HEK293 (cell line): ENCODE measurements at regions not wholly inside any gene's neighbourhood (a gene's known extent, or its start where the extent isn't known, plus 50 kb on each side); places are given as distances from the start of the nearest gene placed in this dataset.

Experiments
- CTCF ChIA-PET: fragments of 350-600 bp; formaldehyde crosslinking; extraction: SDS; loops from one replicate; lab custom pipeline; 2021; ENCODE audit warnings: antibody characterized with exemption; lab: Yijun Ruan, JAX
- POLR2A ChIA-PET: fragments of 300-600 bp; formaldehyde crosslinking; extraction: SDS; loops from one replicate; lab custom pipeline; 2020; ENCODE audit warnings: antibody characterized with exemption, inconsistent platforms; lab: Yijun Ruan, JAX
- H3K27ac ChIP-seq: fragments of 200-500 bp; sonication (Bioruptor generic); 2 replicates; pipeline ENCODE4 v1.5.1; 2014; ENCODE audit warnings: low read depth, low read length, control low read depth, inconsistent platforms; ENCODE audit errors: extremely low read depth
- H3K36me3 ChIP-seq, 2 experiments: fragments of 200-500 bp in 1 of 2; sonication (Bioruptor generic) in 1 of 2; 1 replicate in 1 of 2; 2 replicates in 1 of 2; pipeline ENCODE4 v1.5.1; 2014 to 2017; ENCODE audit warnings: inconsistent platforms in 2 of 2, low read length in 2 of 2; ENCODE audit not compliant: control insufficient read depth in 2 of 2, insufficient read depth in 1 of 2
- H3K4me1 ChIP-seq: fragments of 200-500 bp; sonication (Bioruptor generic); 2 replicates; pipeline ENCODE4 v1.5.1; 2014; ENCODE audit warnings: mild to moderate bottlenecking, low read length, inconsistent platforms; ENCODE audit not compliant: control insufficient read depth, insufficient read depth
- H3K4me3 ChIP-seq: 2 replicates; pipeline ENCODE4 v1.5.1; 2011; ENCODE audit warnings: low read depth, mild to moderate bottlenecking, control low read depth, low read length, moderate library complexity
- H3K9me3 ChIP-seq: fragments of 200-500 bp; sonication (Bioruptor generic); 2 replicates; pipeline ENCODE4 v1.5.1; 2014; ENCODE audit warnings: low read depth, low read length, inconsistent platforms; ENCODE audit not compliant: control insufficient read depth, insufficient read depth
- KLF16 ChIP-seq: fragments of 450-650 bp; formaldehyde crosslinking; IDR thresholded peaks from 2 replicates; pipeline ENCODE4 v1.5.1; 2017; ENCODE audit warnings: missing biosample characterization, missing genetic modification characterization
- MYNN ChIP-seq: fragments of 450-650 bp; formaldehyde crosslinking; IDR thresholded peaks from 2 replicates; pipeline ENCODE4 v1.5.1; 2016; ENCODE audit warnings: missing biosample characterization, missing genetic modification characterization, borderline replicate concordance
- REPIN1 ChIP-seq: fragments of 450-650 bp; formaldehyde crosslinking; IDR thresholded peaks from 2 replicates; pipeline ENCODE4 v1.5.1; 2017; ENCODE audit warnings: missing biosample characterization, missing genetic modification characterization, low read depth
- REST ChIP-seq: fragments of 450-650 bp; formaldehyde crosslinking; IDR thresholded peaks from 2 replicates; pipeline ENCODE4 v1.5.1; 2016; ENCODE audit warnings: missing biosample characterization, missing genetic modification characterization
- SALL2 ChIP-seq: fragments of 450-650 bp; formaldehyde crosslinking; IDR thresholded peaks from 2 replicates; pipeline ENCODE4 v1.5.0; 2017; ENCODE audit warnings: missing biosample characterization, mild to moderate bottlenecking, missing genetic modification characterization, borderline replicate concordance
- ZEB2 ChIP-seq: fragments of 450-650 bp; formaldehyde crosslinking; IDR thresholded peaks from 2 replicates; pipeline ENCODE4 v1.5.1; 2016; ENCODE audit warnings: missing biosample characterization, missing genetic modification characterization
- ZNF138 ChIP-seq: fragments of 450-650 bp; formaldehyde crosslinking; IDR thresholded peaks from 2 replicates; pipeline ENCODE4 v1.5.1; 2016; ENCODE audit warnings: missing biosample characterization, missing genetic modification characterization, borderline replicate concordance
- ZNF26 ChIP-seq: fragments of 450-650 bp; formaldehyde crosslinking; IDR thresholded peaks from 2 replicates; pipeline ENCODE4 v1.5.1; 2016; ENCODE audit warnings: missing biosample characterization, missing genetic modification characterization
- ZNF654 ChIP-seq: fragments of 450-650 bp; formaldehyde crosslinking; IDR thresholded peaks from 2 replicates; pipeline ENCODE4 v1.5.1; 2016; ENCODE audit warnings: low read depth, missing biosample characterization, missing genetic modification characterization
- ZNF660 ChIP-seq: fragments of 450-650 bp; IDR thresholded peaks from 2 replicates; pipeline ENCODE4 v1.5.1; 2018; ENCODE audit warnings: missing biosample characterization, mild to moderate bottlenecking, missing genetic modification characterization
- ZNF692 ChIP-seq: fragments of 450-650 bp; formaldehyde crosslinking; IDR thresholded peaks from 2 replicates; pipeline ENCODE4 v1.5.1; 2016; ENCODE audit warnings: missing biosample characterization, missing genetic modification characterization
- ZNF701 ChIP-seq: fragments of 450-650 bp; formaldehyde crosslinking; IDR thresholded peaks from 2 replicates; pipeline ENCODE4 v1.5.1; 2016; ENCODE audit warnings: missing biosample characterization, missing genetic modification characterization
- ZNF830 ChIP-seq: fragments of 450-650 bp; IDR thresholded peaks from 2 replicates; pipeline ENCODE4 v1.5.0; 2018; ENCODE audit warnings: missing biosample characterization, missing genetic modification characterization, low read depth, mild to moderate bottlenecking, moderate library complexity
- ZSCAN5A ChIP-seq: fragments of 450-650 bp; formaldehyde crosslinking; IDR thresholded peaks from 2 replicates; pipeline ENCODE4 v1.5.1; 2016; ENCODE audit warnings: missing biosample characterization, missing genetic modification characterization

- no peaks in the 10 kb centered on the region for H3K36me3 ChIP-seq
- no peak for TF ChIP-seq REST (tag by site-specific recombination)
- no peak for TF ChIP-seq ZEB2
- no peak for TF ChIP-seq ZNF701 (tag by site-specific recombination)
- TF ChIP-seq REPIN1: no peak
- TF ChIP-seq, all 188 proteins: peak for 0
- Histone ChIP-seq H3K4me1 (no peaks in the 10 kb centered on the region), H3K4me3 (no peak overlapping the region), H3K9me3 (no peaks in the 10 kb centered on the region), H3K27ac (no peak overlapping the region)
- POLR2A ChIA-PET: no interaction called here
- CTCF ChIA-PET: interaction anchor here (0.6 kb wide), 1 partner anchor 75 kb away, joined by 4 read pairs; no protein-coding TSS in a partner anchor
Observed at GRCh38 chr17:73938706-73939105, 264.8 kb upstream of the RPL38 start.

GRCh38 chr17:73939806-73940205 is 263.7 kb upstream of the RPL38 start:
- CTCF ChIA-PET: interaction anchor here (0.7 to 1.2 kb wide), 2 partner anchors 17 to 260 kb away, joined by 3 read pairs; no protein-coding TSS in a partner anchor

More at GRCh38 chr17:73939806-73940205, 263.7 kb upstream of the RPL38 start:
- no peak for TF ChIP-seq ZNF26 (tag by site-specific recombination)
- no peak for TF ChIP-seq MYNN
- no peak for TF ChIP-seq SALL2
- no peak for TF ChIP-seq KLF16
- TF ChIP-seq ZNF701 (tag by site-specific recombination): no peak
- no peak for TF ChIP-seq ZNF692 (tag by site-specific recombination)
- TF ChIP-seq ZNF138 (tag by site-specific recombination): no peak
- TF ChIP-seq ZNF660 (tag by site-specific recombination): no peak
- no peak for TF ChIP-seq ZSCAN5A (tag by site-specific recombination)
- no peak for TF ChIP-seq ZNF654 (tag by site-specific recombination)
- TF ChIP-seq ZNF830 (tag by site-specific recombination): no peak
- H3K36me3 ChIP-seq: no peaks in the 10 kb centered on the region
- POLR2A ChIA-PET: no interaction called here
- no peaks in the 10 kb centered on the region for H3K9me3 ChIP-seq
- H3K27ac ChIP-seq: no peak overlapping the region
- H3K4me1 ChIP-seq: no peaks in the 10 kb centered on the region
- no peak overlapping the region for H3K4me3 ChIP-seq
